HEK293T (cell line): ENCODE measurements at regions not wholly inside any gene's neighbourhood (a gene's known extent, or its start where the extent isn't known, plus 50 kb on each side); places are given as distances from the start of the nearest gene placed in this dataset.

Experiments
- CTCF ChIA-PET: fragments of 350-600 bp; formaldehyde crosslinking; extraction: SDS; loops from one replicate; lab custom pipeline; 2021; ENCODE audit warnings: antibody characterized with exemption, inconsistent platforms; lab: Yijun Ruan, JAX
- POLR2A ChIA-PET: fragments of 350-600 bp; formaldehyde crosslinking; extraction: SDS; loops from one replicate; lab custom pipeline; 2020; ENCODE audit warnings: antibody characterized with exemption, inconsistent platforms; lab: Yijun Ruan, JAX
- DNase-seq: peaks from one replicate; pipeline ENCODE4 v3.0.0; 2012; ENCODE audit warnings: mixed read lengths; ENCODE audit errors: extremely low spot score
- ARNT ChIP-seq: fragments of 450-650 bp; IDR thresholded peaks from 2 replicates; pipeline ENCODE4 v1.6.1; 2017; ENCODE audit warnings: mild to moderate bottlenecking
- BHLHE40 ChIP-seq: fragments of 450-650 bp; IDR thresholded peaks from 2 replicates; pipeline ENCODE4 v1.6.1; 2016; ENCODE audit warnings: mild to moderate bottlenecking, moderate library complexity, borderline replicate concordance
- CTBP1 ChIP-seq: fragments of 450-650 bp; IDR thresholded peaks from 2 replicates; pipeline ENCODE4 v1.6.1; 2016; ENCODE audit warnings: borderline replicate concordance
- ELF4 ChIP-seq: fragments of 450-650 bp; IDR thresholded peaks from 2 replicates; pipeline ENCODE4 v1.6.1; 2017; ENCODE audit warnings: antibody characterized with exemption
- FOXA1 ChIP-seq: fragments of 450-650 bp; IDR thresholded peaks from 2 replicates; pipeline ENCODE4 v1.6.1; 2016; ENCODE audit warnings: mild to moderate bottlenecking
- FOXK2 ChIP-seq: fragments of 450-650 bp; IDR thresholded peaks from 2 replicates; pipeline ENCODE4 v1.6.1; 2016; ENCODE audit warnings: mild to moderate bottlenecking
- FOXM1 ChIP-seq: fragments of 450-650 bp; IDR thresholded peaks from 2 replicates; pipeline ENCODE4 v1.6.1; 2017; ENCODE audit warnings: mild to moderate bottlenecking, borderline replicate concordance
- HDGF ChIP-seq: fragments of 450-650 bp; IDR thresholded peaks from 2 replicates; pipeline ENCODE4 v1.6.1; 2017; ENCODE audit warnings: antibody characterized with exemption, borderline replicate concordance
- L3MBTL2 ChIP-seq: fragments of 450-650 bp; conservative IDR thresholded peaks from 2 replicates; pipeline ENCODE4 v1.6.1; 2016; ENCODE audit warnings: mild to moderate bottlenecking
- LEF1 ChIP-seq: fragments of 450-650 bp; IDR thresholded peaks from 2 replicates; pipeline ENCODE4 v1.6.1; 2017; ENCODE audit warnings: mild to moderate bottlenecking, borderline replicate concordance
- NFRKB ChIP-seq: fragments of 450-650 bp; IDR thresholded peaks from 2 replicates; pipeline ENCODE4 v1.6.1; 2016; ENCODE audit warnings: mild to moderate bottlenecking, moderate library complexity
- PKNOX1 ChIP-seq: fragments of 450-650 bp; IDR thresholded peaks from 2 replicates; pipeline ENCODE4 v1.6.1; 2016
- SP1 ChIP-seq: fragments of 450-650 bp; IDR thresholded peaks from 2 replicates; pipeline ENCODE4 v1.6.1; 2017
- SUZ12 ChIP-seq: fragments of 450-650 bp; IDR thresholded peaks from 2 replicates; pipeline ENCODE4 v1.6.1; 2016; ENCODE audit warnings: mild to moderate bottlenecking
- TARDBP ChIP-seq: fragments of 450-650 bp; IDR thresholded peaks from 2 replicates; pipeline ENCODE4 v1.6.1; 2016
- ZNF384 ChIP-seq: fragments of 450-650 bp; IDR thresholded peaks from 2 replicates; pipeline ENCODE4 v1.6.1; 2016

- no peak for DNase-seq
- ChIA-PET POLR2A (no interaction called here), CTCF (no interaction called here)
- no peak for TF ChIP-seq CTBP1
- TF ChIP-seq ARNT, result no peak
- TF ChIP-seq NFRKB, result no peak
- no peak for TF ChIP-seq ZNF384
- TF ChIP-seq BHLHE40, result no peak
- no peak for TF ChIP-seq TARDBP
- TF ChIP-seq FOXA1, result no peak
- no peak for TF ChIP-seq HDGF
- TF ChIP-seq LEF1, result no peak
Observed at GRCh38 chr7:27409776-27410175, 167.2 kb downstream of the EVX1 start.

- ChIA-PET POLR2A (no interaction called here), CTCF (no interaction called here)
Observed at GRCh38 chr7:27410812-27411544, 168.4 kb downstream of the EVX1 start.

DNA sequence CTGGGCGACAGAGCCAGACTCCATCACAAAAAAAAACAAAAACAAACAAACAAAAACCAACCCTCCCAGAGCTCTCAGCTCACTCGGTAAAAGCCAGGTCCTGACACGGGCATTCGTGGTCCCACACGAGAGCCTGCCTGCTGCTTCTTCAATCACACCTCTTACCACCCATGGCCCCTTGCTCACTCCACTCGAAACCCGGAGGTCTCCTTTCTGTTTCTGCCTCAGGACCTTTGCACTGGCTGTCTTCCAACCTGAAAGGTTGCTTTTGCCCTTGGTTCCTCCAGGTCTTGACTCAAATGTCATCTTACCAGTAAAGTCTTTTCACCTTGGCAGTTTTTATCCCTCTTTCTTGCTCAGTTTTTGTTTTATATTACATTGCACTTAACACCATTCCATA is 169.6 kb downstream of the EVX1 start:
- ChIA-PET CTCF (no interaction called here), POLR2A (no interaction called here)
- no peak for TF ChIP-seq BHLHE40
- no peak for TF ChIP-seq PKNOX1
- no peak for TF ChIP-seq SUZ12
- DNase-seq, result no peak

More at GRCh38 chr7:27410812-27411544, 168.4 kb downstream of the EVX1 start:
- DNase-seq, result no peak
- no peak for TF ChIP-seq CTBP1
- no peak for TF ChIP-seq BHLHE40
- no peak for TF ChIP-seq NFRKB
- TF ChIP-seq SUZ12, result no peak
- TF ChIP-seq FOXM1, result no peak
- TF ChIP-seq SP1, result no peak
- no peak for TF ChIP-seq ZNF384
- TF ChIP-seq LEF1, result no peak
- no peak for TF ChIP-seq ELF4
- TF ChIP-seq FOXA1, result no peak
- TF ChIP-seq FOXK2, result no peak
- TF ChIP-seq TARDBP, result no peak
- no peak for TF ChIP-seq L3MBTL2

GRCh38 chr7:27418541-27418940 is 175.9 kb downstream of the EVX1 start:
- DNase-seq, result no peak
- TF ChIP-seq ZNF384 (no peak), L3MBTL2 (no peak), ELF4 (no peak), CTBP1 (no peak), LEF1 (no peak), NFRKB (no peak), SUZ12 (no peak), BHLHE40 (no peak), TARDBP (no peak), FOXM1 (no peak), FOXA1 (no peak), SP1 (no peak), PKNOX1 (no peak), HDGF (no peak), FOXK2 (no peak), ARNT (no peak)
- CTCF ChIA-PET, result no interaction called here
- POLR2A ChIA-PET, result no interaction called here

DNA sequence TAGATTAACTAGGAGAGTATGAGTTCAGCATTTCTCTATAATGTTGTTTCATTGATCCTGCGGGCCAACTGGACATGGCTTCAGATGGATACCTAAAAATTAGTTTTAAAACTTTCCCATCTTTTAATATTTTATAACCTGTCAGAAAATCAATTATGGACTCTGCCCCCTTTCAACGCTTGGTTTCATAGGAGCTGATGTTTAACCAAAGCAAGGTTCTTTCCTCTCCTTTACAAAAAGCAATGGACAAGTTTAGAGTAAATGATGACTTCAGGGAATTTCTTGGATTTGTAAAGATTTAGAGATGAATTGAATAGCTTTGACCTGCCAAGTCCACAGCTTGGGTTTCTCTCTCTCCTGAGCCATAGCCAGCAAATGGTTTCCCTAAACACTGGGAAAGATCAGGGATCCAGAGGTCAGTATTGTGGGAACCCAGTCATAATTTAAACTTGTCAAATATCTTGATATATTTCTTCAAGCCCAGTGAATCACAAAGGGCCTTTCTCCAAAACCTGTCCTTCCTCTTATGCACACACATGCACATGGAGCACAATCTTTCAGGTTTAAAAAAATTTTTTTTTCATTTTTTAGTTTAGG is 177.1 kb downstream of the EVX1 start:
- POLR2A ChIA-PET, result no interaction called here
- CTCF ChIA-PET, result no interaction called here

DNA sequence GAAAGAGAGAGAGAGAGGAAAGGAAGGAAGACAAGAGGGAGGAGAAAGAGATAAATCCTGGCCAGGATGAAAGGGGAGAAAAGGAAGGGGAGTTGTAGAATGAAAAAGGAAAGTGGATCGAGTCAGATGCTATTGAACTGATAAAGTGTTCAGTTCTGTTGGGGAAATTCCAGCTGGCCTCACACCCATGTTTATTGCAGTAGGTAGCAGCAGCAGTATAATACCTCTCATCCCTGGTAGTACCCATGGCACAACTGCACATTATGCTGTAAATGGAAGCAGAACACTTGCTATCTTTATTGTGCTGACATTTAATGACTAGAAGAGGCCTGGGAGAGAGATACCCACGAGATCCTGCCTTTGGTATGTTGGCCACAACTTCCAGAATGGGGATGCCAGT is 178.1 kb downstream of the EVX1 start:
- ChIA-PET CTCF (no interaction called here), POLR2A (interaction anchor here (0.7 kb wide), 1 partner anchor 258 kb away, joined by 3 read pairs; no protein-coding TSS in a partner anchor)
- DNase-seq, result no peak
- TF ChIP-seq L3MBTL2 (no peak), ZNF384 (no peak), ARNT (no peak), PKNOX1 (no peak), TARDBP (no peak), FOXA1 (no peak), FOXK2 (no peak), HDGF (no peak), SP1 (no peak)

More for the DNA sequence above, 177.1 kb downstream of the EVX1 start:
- no peak for DNase-seq
- no peak for TF ChIP-seq NFRKB
- TF ChIP-seq TARDBP, result no peak
- TF ChIP-seq BHLHE40, result no peak
- no peak for TF ChIP-seq L3MBTL2
- TF ChIP-seq HDGF, result no peak
- TF ChIP-seq LEF1, result no peak
